ENCODE measurements at regions not wholly inside any gene's neighbourhood (a gene's known extent, or its start where the extent isn't known, plus 50 kb on each side); places are given as distances from the start of the nearest gene placed in this dataset.

DNA sequence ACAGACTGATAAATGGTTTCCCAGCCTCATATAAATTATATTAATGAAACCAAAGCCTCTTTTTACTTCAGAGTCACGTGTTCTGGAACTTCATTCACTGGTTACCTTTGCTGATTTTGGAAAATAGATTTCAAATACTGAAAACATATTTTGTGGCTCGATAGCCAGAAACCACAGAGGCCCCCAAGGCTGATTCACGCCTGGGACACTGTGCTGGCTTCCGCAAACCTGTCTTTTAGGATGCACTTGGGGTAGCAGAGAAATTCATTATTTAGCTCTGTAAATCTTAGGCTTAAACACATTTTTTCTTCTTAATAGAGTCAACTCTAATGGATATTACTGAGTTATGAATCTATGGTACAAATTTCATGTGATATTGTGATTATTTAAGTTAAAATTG is 90.7 kb upstream of the TMEM18 start:
- TF ChIP-seq, protein P1, sequence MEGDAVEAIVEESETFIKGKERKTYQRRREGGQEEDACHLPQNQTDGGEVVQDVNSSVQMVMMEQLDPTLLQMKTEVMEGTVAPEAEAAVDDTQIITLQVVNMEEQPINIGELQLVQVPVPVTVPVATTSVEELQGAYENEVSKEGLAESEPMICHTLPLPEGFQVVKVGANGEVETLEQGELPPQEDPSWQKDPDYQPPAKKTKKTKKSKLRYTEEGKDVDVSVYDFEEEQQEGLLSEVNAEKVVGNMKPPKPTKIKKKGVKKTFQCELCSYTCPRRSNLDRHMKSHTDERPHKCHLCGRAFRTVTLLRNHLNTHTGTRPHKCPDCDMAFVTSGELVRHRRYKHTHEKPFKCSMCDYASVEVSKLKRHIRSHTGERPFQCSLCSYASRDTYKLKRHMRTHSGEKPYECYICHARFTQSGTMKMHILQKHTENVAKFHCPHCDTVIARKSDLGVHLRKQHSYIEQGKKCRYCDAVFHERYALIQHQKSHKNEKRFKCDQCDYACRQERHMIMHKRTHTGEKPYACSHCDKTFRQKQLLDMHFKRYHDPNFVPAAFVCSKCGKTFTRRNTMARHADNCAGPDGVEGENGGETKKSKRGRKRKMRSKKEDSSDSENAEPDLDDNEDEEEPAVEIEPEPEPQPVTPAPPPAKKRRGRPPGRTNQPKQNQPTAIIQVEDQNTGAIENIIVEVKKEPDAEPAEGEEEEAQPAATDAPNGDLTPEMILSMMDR (IDR thresholded peaks at IDR 0.05): no peak
- TF ChIP-seq SIN3A (IDR thresholded peaks at IDR 0.05; ENCODE audit: borderline replicate concordance, low read depth, low read length): no peak
- TF ChIP-seq, protein P2, sequence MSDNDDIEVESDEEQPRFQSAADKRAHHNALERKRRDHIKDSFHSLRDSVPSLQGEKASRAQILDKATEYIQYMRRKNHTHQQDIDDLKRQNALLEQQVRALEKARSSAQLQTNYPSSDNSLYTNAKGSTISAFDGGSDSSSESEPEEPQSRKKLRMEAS (IDR thresholded peaks at IDR 0.05; ENCODE audit: low read depth): no peak
- no peak for TF ChIP-seq RXRA (IDR thresholded peaks at IDR 0.05; ENCODE audit: borderline replicate concordance, low read depth)
- no peak for TF ChIP-seq EZH2phosphoT487 (IDR thresholded peaks at IDR 0.05; ENCODE audit: borderline replicate concordance, low read depth)
- TF ChIP-seq POLR2AphosphoS5 (IDR thresholded peaks at IDR 0.05; ENCODE audit: low read depth, low read length): no peak
- no peak for TF ChIP-seq RFX5 (IDR thresholded peaks at IDR 0.05; ENCODE audit: low read length)
- TF ChIP-seq EP300 (IDR thresholded peaks at IDR 0.05; ENCODE audit: borderline replicate concordance in 1 of 2, low read depth in 1 of 2, low read length in 1 of 2): no peak
- TF ChIP-seq TEAD4 (IDR thresholded peaks at IDR 0.05; ENCODE audit: borderline replicate concordance, insufficient read depth): no peak
